Lung microvascular endothelial cell (primary cell): ENCODE measurements at regions not wholly inside any gene's neighbourhood (a gene's known extent, or its start where the extent isn't known, plus 50 kb on each side); places are given as distances from the start of the nearest gene placed in this dataset.

Experiments
- DNase-seq, 2 donors: peaks; one replicate each; pipeline versions ENCODE4 v3.0.0 to v3.0.0-alpha.2; 2010; ENCODE audit warnings: low read depth in 2 of 2

DNA sequence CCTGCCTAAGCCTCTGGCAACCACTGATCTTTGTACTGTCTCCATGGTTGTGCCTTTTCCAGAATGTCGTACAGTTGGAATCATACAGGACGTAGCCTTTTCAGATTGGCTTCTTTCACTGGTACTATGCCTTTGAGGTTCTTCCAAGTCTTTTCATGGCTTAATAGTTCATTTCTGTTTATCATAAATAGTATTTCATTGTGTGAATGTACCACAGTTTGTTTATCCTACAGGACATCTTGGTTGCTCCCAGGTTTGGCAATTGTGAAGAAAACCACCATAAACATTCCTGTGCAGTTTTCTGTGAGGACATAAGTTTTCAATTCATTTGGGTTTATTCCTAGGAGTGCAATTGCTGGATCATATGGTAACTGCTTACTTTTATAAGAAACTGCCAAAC lies 190.6 kb upstream of the RAB4A start:
- DNase-seq, result no peak

DNA sequence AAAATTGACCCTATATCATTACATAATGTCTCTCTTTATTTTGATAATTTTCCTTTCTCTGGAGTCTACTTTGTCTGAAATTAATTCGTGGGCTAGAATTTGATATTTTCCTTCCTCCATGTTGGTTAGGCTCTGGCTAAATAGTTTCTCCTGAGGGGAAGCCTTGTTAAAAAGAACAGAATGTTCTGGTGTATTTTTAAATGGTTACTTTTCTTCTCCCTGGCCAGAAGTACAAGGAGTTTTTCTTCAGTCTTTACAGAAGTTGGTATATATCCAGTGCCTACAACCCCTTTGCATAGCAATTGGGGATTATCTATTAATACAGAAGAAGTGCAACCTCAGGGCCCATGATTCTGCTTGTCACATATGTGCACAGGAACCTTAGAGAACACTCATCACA lies 185.6 kb upstream of the RAB4A start:
- DNase-seq, result no peak

DNA sequence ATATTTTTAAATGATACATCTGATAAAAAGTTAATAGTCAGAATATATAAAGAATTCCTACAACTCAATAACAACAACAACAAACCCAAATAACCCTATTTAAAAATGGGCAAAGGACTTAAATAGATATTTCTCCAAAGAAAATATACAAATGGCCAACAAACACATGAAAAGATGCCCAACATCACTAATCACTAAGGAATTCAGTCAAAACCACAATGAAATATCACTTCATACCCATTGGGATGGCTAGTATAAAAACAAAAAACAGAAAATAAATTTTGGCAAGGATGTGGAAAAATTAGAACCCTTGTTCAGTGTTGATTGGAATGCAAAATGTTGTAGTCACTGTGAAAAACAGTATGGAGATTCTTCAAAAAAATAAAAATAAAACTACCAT lies 184.8 kb upstream of the RAB4A start:
- DNase-seq, result no peak

GRCh38 chr1:229086686-229087085 lies 184.2 kb upstream of the RAB4A start:
- DNase-seq, result no peak

DNA sequence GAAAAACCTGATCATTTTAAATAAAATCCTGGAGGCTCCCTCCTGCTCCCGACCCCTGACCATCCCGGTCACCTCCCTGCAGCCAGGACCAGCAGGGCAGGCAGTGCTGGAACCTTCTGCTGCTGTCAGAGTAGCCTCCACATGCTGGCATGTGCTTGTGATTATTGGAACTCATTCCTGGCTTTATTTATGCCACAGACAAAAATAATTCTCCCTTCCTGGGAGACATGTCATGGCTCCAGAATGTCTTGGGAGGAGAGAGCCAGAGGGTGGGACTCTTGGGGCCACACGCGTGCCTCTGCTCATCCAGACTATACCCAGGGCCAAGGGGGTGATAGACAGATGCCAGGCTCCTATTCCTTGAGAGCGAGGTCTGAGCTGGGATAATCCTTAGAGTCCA lies 183.6 kb upstream of the RAB4A start:
- DNase-seq, result no peak

GRCh38 chr1:229087906-229088305 lies 183.0 kb upstream of the RAB4A start:
- DNase-seq, result no peak

DNA sequence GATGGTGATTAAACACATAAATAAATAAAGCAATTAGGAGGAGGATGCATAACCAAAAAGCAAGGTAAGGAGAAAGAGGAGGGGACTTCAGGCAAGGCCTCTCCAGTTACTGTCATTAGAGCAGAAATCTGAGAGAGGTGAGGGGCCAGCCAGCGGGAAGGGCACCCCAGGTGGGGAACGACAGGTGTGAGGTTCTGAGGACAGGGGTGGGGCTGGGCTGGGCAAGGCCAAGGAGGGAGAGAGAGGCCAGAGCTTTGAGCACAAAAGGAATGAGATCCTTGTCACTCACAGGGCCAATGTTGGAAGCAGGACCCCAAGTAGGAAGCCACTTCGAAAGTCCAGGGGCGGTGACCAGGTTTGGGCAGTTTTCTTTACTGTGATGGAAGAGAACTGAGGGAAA lies 182.2 kb upstream of the RAB4A start:
- no peak for DNase-seq

- no peak for DNase-seq
Observed at GRCh38 chr1:229089586-229090208, 181.2 kb upstream of the RAB4A start.

DNA sequence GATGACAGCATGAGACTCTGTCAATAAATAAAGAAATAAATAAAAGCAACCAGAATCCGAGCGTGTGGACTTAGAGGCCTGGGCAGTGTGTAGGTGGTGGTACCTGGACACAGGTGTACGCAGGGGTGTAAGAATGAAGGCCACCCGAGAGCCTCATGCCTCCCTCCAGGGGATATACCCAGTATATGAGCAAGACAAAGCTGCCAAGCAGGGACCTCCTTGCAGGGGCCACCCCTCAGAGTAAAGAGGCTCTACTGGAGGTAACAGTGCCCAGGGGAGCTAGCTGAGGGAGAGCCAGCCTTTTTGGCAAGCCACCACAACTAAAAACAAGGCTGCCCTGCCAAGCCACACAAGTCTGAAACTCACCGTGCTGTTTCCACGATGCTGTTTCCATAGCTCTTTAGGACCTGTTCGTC lies 179.2 kb upstream of the RAB4A start:
- DNase-seq, result no peak

DNA sequence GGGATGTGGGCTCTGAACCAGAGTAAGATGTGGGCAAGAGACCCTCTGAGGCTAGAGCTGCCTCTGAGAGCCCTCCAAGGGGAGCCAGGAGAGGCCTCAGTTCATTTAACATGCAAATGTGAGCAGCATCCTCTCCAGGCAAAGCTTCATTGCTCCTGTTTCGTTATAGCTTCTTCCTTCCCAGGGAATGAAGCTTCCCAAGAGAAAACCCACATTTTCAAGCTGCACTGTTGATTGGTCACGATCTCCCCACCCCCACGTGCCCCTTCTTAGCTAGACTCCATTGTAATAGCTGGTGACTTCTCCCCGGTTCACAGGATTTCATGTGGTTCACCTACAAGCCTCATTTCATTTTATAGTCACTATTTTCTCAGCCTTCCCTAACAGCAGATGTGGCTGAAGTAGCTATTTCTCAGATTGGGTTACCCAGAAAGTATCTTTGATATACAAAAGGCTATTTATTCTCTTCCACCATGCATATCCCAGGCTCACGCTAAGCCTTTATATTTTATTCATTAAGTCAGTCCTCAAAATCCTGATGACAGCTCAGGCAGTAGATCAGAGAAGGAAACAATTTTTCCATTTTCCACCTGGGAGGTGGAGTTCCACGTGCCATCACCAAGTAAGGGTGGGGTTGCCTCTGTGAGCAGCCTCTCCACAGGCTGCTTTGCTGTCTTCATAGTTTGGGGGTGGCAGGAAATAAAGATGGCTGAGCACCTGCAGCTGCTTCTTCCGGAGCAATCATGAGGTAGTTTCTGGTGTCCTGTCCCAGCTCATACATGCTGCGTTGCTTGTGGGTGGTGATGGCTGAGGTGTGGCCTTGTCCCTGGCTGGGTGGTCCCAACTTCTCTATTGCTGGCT lies 178.3 kb upstream of the RAB4A start:
- no peak for DNase-seq

DNA sequence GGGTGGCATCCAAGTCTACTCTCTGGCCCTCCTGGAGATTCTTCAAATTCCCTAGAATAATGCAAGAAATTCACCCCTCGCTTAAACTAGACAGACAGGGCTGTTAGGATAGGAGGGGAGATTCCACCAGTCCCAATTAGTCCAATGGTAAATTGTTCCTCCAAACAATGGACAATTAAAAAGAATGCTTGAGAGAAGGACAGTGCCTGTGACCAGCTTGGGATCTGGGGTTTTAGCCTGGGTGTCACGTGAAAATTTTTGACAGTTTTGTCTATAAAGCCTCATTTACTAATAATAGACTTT lies 177.7 kb upstream of the RAB4A start:
- no peak for DNase-seq

DNA sequence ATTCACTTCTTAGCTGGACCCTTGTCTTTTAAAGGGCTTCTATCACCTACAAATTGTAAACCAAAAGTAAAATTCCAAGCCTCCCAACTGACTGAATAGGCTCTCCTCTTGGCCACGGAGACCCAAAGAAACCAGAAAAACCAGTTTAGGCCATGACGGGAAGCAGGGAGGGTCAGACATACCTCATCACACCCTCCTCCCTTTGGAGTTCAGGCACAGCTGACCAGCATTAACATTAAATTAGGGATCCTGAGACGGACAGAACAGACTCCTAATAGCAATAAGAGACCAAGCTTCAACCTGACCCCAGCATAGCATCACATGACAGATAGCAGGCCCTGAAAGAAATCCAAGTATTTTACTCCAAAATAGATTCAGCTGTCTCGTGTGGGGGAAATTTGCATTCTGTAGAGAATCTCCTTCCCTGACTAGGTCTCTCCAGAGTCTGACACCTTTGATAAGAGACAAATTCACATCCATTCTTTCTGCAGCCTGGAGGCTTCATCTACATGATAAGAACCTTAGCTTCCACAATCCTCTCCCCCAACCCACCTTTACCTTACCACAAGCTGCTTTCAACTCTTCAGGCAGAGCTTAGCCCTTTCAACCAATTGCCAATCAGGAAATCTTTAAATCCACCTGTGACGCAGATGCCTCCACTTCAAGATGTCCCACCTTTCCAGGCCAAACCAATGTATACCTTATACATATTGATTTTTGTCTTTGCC lies 177.1 kb upstream of the RAB4A start:
- no peak for DNase-seq

DNA sequence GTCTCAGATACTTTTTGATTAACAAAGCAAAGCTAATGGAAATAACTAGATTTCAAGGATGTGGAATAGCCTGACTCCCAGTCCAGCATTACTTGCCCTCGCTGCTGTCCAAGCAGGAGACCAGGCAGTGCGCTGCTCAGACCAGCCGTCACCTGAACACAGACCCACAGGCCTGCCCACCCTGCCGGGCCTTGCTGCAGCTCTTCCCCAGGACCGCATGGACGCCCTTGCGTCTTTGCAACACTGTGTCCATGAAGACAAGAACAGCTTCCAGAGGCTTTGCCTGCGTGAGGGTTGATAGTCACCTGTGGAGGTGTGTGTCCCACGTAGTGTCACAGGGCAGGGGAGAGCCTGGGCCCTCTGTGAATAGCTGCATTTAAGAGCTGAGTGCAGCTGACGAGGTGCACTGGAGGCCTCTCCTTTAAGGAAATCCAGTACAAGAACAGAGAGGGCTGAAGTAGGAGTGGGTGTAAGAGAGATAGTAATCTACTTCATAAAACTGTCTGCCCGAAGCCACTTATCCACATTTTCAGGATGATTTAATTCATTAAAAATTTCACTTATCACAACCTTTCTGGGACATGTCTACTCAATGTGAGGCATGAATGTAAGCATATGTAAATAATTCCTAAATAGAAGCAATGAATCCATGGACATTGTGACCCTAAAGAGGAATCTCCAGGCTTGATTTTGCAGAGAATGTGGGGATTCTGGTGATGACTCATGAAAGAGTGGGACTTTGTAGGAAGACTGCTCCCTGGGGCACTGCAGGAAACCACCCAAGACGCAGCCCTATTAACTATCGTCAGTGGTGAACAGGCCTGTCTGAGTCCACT lies 176.2 kb upstream of the RAB4A start:
- no peak for DNase-seq

DNA sequence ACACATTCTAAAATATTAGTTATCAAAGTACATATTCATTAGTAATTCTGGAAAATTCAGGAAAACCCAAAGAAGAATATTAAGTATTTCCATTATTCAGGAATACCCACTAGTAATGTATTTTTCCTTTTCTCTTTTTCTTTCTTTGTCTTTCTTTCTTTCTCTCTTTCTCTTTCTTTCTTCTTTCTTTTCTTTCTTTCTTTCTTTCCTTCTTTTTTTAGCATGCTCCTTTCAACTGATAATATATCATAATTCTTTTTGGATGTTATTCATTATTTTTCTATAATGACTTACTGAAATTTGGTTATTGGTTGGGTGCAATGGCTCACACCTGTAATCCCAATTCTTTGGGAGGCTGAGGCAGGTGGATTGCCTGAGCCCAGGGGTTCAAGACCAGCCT lies 175.6 kb upstream of the RAB4A start:
- DNase-seq, result no peak

DNA sequence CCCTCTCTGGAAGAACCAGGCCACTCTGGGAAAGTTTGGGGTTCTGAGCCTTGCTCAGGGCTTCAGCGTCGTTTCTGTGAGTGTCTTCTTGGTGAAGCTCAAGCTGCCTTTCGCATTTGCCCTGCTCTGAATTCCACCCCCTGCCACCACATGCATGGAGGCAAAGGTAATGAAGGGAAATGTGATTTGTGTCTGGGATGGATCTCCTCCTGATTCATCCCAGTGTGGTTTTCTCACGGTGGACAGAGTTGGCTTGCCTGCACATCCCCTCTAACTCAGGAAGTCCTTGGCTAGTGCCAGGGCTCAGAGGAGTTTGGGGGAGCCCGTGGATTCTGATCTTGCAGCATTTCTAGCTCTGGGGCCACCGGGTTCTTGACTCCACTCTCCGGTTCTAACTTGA lies 173.6 kb upstream of the RAB4A start:
- no peak for DNase-seq

DNA sequence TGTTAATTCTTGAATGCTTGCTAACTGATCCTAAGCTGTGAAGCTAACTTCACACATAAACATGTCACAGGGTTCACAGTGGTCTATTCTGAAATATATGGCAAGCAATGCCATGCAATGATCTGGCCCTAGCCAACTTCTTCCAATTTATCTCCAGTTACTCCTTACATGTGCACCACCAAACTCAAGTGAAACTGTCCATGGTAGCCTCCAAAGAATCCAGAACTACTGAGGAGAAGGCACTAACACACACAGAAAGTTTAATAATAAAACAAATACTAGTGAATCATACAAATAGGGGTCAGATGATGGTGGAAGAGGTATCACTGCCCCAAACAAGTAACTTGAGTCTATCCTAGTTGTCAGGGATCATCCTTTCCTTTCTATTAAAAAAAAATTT lies 172.6 kb upstream of the RAB4A start:
- no peak for DNase-seq

DNA sequence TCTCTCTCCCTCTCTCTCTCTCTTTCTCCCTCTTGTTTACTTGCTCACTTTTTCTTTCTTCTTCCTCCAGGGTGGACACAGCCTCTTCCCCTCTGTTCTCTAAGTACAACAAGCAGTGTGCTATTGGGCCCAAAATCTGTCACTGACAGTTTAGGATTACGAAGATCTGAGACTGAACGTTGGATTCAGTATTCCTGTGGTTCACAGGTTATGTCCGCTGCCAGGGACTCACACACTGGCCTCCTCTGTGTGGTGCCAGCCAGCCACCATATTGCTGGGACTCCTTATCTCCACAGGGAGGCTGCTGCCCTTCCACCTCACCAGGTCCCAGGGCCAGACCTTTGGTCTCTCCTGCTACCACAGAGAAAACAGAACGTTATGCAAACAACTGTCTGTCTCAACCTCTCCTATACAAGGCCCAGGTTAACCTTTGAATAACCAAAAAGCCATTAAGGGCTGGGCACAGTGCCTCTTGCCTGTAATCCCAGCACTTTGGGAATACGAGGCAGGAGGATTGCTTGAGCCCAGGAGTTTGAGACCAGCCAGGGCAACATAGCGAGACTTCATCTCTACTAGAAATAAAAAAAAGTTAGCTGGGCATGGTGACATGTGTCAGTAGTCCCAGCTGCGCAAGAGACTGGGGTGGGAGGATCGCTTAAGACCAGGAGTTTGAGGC lies 171.9 kb upstream of the RAB4A start:
- DNase-seq, result no peak

DNA sequence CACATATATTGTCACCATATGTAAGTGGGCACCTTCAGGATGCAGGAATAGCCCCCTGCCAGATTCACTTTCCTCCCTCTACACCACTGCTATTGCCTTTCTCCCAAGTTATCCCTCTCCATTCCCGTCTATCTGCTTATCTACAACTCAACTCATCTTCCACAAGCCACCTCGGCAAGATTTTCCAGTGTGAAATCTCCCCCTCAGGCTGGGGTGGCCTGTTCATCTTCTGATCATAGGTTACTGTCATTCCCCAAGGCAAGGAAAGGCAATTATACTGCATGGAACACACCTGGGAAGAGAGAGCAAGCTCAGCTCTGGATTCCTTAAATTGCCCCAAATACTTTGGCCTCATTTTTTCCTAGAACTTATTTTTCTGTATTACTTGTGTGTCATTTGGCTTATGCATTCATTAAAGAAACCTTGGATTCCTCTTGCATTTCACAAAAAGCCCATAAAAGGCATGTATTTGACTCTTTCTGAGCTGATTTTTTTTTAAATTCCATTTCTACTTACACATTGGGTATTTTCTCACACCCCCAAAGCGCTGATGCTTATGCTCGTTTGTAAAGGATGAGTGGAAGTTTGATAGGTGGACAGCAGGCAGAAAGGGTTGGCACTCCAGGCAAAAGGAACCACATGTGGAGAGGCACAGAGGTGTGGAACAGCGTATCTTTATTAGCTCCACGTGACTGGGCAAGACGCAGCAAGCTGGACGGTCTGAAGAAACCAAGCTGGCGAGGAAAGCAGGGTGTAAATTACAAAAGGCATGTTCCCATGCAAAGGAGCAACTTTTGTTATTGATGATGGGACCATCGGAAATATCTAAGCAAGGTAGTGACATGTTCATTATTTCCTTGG lies 169.7 kb upstream of the RAB4A start:
- no peak for DNase-seq

DNA sequence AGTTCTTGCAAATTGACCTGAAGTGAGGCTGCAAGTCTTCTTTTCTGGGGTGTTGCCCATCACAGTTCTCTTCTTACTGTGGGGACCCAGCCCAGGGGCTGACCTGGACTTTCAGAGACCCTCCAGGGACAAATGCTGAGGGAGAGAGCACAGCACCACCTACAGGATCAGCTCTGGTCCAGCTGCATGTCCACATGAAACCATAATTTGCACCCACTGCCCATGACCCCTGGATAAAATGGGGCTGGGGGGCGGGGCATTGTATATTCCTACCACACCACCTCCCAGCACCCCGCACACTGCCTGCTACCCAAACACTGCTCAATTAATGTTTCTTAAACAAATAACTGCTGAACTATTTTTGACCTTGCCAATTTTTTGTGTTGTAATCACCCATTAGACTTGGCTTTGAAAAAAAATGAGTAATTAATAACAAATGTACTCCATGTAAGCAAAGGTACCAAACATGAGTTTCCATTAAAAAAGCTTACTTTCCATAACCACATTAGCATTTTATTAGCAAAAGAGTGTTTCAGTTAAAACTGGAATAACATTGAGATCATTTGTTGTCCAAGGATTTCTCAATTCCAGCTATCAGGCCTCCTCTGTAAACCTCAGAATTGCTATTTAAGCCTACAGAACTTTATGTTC lies 168.0 kb upstream of the RAB4A start:
- peak in 1 of 2 donors; percentile 17 for DNase-seq

DNA sequence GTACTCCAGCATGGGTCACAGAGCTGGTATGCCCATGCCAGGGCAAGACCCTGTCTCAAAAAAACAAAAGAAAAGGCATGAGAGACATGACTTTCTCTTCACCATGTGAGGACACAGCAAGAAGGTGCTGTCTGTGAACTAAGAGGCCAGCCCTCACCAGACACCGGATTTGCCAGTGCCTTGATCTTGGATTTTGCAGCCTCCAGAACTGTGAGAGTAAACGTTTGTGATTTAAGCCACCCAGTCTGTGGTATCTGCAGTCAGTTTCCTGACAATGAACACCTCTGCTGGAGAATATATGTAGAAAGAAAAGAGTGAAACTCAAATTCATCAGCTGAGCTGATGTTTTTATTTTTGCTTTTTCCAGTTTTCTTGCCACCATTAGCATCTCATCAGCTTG lies 166.3 kb upstream of the RAB4A start:
- DNase-seq, result no peak
